Testis (tissue), 2 donors: ENCODE measurements at regions not wholly inside any gene's neighbourhood (a gene's known extent, or its start where the extent isn't known, plus 50 kb on each side); places are given as distances from the start of the nearest gene placed in this dataset.

Experiments used
- DNase-seq: peaks from one replicate; pipeline ENCODE4 v3.0.0-alpha.2; 2019
- H3K27ac ChIP-seq, 2 donors: fragments of 200-600 bp; sonication (generic); one replicate each; pipeline ENCODE4 v1.5.1; 2019
- H3K27me3 ChIP-seq: fragments of 200-600 bp; sonication (generic); one replicate; pipeline ENCODE4 v1.5.1; 2019
- H3K36me3 ChIP-seq: fragments of 200-600 bp; sonication (generic); one replicate; pipeline ENCODE4 v1.5.1; 2017; ENCODE audit warnings: low read depth; ENCODE audit errors: missing control alignments
- H3K4me1 ChIP-seq: fragments of 200-600 bp; sonication (generic); one replicate; pipeline ENCODE4 v1.5.1; 2019
- H3K4me3 ChIP-seq, 2 donors: fragments of 200-600 bp; sonication (generic); one replicate each; pipeline ENCODE4 v1.5.1; 2017 to 2019
- H3K9me3 ChIP-seq: fragments of 200-600 bp; sonication (generic); one replicate; pipeline ENCODE4 v1.5.1; 2017
- CTCF ChIP-seq, 3 experiments: fragments of 450-650 bp in 2 of 3; fragments of 200-600 bp in 1 of 3; sonication (generic) in 1 of 3; IDR thresholded peaks; one replicate each; pipeline ENCODE4 v1.5.1; 2016 to 2019; ENCODE audit warnings: antibody characterized with exemption in 3 of 3, mild to moderate bottlenecking in 2 of 3, moderate library complexity in 1 of 3
- POLR2A ChIP-seq: fragments of 450-650 bp; IDR thresholded peaks from one replicate; pipeline ENCODE4 v1.6.1; 2017; ENCODE audit warnings: antibody characterized with exemption, mild to moderate bottlenecking, moderate library complexity
- WGBS, 2 donors: methylation state at CpG; one replicate each; pipeline ENCODE4 v1.1.5; 2018; 5-methylcytosine and 5-hydroxymethylcytosine counted together
- intact Hi-C: fragments of 100-400 bp; cut with DNase I; formaldehyde crosslinking; loops from one replicate; pipeline ENCODE4 v1.15.1; 2023; ENCODE audit warnings: low total_unique reads

DNA sequence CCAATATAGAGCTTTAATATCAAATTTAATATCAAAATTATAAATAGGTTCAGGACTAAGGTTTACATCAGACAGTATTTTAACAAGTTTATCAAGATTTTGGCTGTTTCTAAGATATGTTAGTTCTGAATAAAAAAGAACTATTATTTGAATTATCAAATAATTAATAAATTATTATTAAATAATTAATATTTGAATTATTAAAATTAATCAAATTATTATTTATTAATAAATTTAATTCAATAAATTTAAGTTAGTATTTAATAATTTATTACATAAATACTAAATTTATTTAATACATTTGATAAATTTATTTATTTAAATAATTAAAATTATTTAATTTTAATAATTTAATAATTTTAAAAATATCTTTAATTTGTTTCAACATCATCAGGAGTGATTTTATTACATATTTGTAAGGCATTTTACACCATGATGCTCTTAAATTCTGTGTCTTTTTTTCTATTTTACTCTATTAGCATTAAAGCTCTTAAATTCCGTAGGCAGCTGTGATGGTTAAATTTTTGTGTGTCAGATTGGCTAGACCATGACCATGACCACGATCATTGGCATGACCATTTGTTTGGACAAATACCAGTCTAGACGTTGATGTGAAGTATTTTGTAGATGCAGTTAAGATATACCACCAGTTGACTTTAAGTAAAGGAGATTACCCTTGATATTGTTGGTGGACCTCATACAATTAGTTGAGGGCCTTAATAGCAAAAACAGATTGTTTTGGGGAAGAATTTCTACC, 82.6 kb downstream of the BBS10 start:
- intact Hi-C loops, result no loop called here
- Histone ChIP-seq H3K27ac (no peak overlapping the region), H3K36me3 (no peaks in the 10 kb centered on the region), H3K9me3 (no peaks in the 10 kb centered on the region), H3K27me3 (no peaks in the 10 kb centered on the region), H3K4me3 (no peak overlapping the region), H3K4me1 (no peaks in the 10 kb centered on the region)
- TF ChIP-seq CTCF (IDR thresholded peaks at IDR 0.05) (no peak), POLR2A (no peak)
- WGBS, 2 donors, result 66 to 67% methylated on average over 3 of the region's 3 CpGs
- no peak for DNase-seq

DNA sequence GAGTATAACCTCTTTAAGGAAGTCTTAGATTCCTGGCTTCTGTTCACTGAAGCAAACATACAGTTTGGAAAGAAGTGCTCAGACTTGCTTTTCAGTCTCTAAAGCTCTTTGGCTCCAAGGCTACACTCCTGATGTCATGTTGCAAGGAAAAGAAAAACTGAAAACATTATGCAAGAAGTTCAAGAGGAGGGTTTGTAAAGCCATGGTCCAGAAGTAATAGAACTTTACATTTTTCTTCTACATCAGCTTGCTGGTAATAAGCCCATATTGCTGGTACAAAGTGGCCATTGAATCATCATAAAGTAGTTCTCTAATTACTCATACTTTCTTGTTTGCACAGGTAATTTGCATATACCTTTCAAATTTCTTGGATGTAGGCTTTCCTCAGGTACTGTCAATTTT, 83.6 kb downstream of the BBS10 start:
- Histone ChIP-seq H3K9me3 (no peaks in the 10 kb centered on the region), H3K27me3 (no peaks in the 10 kb centered on the region), H3K27ac (no peak overlapping the region), H3K36me3 (no peaks in the 10 kb centered on the region), H3K4me3 (no peak overlapping the region), H3K4me1 (no peaks in the 10 kb centered on the region)
- no peak for DNase-seq
- no peak for TF ChIP-seq POLR2A
- no peak for TF ChIP-seq CTCF (IDR thresholded peaks at IDR 0.05)
- intact Hi-C loops, result no loop called here

GRCh38 chr12:76263696-76264095, 84.5 kb downstream of the BBS10 start:
- no peaks in the 10 kb centered on the region for H3K9me3 ChIP-seq
- no peak for DNase-seq
- intact Hi-C loops, result no loop called here
- H3K27me3 ChIP-seq, result no peaks in the 10 kb centered on the region
- no peaks in the 10 kb centered on the region for H3K36me3 ChIP-seq
- no peaks in the 10 kb centered on the region for H3K4me1 ChIP-seq
- WGBS, 2 donors, result 87 to 88% methylated on average over 7 of the region's 7 CpGs
- TF ChIP-seq CTCF (IDR thresholded peaks at IDR 0.05) (no peak), POLR2A (no peak)
- no peak overlapping the region for H3K27ac ChIP-seq
- no peak overlapping the region for H3K4me3 ChIP-seq

DNA sequence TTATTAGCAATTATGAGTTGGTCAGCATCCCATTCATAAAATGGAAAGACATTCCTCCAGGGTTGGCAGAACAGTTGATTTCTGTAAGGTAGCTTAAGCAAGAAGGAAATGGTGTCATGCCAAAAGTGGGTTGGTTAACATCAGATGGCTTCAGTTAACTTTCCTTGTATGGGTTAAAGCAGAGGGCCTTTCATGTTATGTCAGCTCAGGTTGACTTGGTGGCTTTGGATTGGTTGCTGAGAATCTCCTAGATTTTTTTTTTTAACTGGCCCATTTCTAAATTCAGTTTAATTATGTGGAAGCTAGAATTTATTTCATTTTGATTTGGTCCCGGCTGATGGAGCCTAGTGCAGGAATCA, 87.8 kb downstream of the BBS10 start:
- no peak for TF ChIP-seq CTCF (IDR thresholded peaks at IDR 0.05)
- no peak for TF ChIP-seq POLR2A
- Histone ChIP-seq H3K4me1 (no peaks in the 10 kb centered on the region), H3K9me3 (no peaks in the 10 kb centered on the region), H3K27me3 (no peaks in the 10 kb centered on the region), H3K27ac (peak overlapping the region in 1 of 2 donors; percentile 3), H3K36me3 (no peaks in the 10 kb centered on the region), H3K4me3 (no peak overlapping the region)
- DNase-seq, result no peak
- intact Hi-C loops, result no loop called here
- 58 to 59% methylated on average over 1 of the region's 1 CpG for WGBS, 2 donors
